NCI-H1436 (cell line): ENCODE measurements at regions not wholly inside any gene's neighbourhood (a gene's known extent, or its start where the extent isn't known, plus 50 kb on each side); places are given as distances from the start of the nearest gene placed in this dataset.
A peak's percentile ranks its signal among the peaks of the same experiment; 100 is the strongest.
"Not testable (repeated sequence)": the region's sequence is repeated elsewhere in the genome, so short reads cannot be mapped to it uniquely, and the experiment has no call there.

ENCODE experiments used
- DNase-seq: peaks from one replicate; lab custom pipeline; 2025; lab: John Stamatoyannopoulos, UW

- no peak for DNase-seq
Measured at GRCh38 chr4:114034189-114034588, 54.7 kb upstream of the ARSJ start.

GRCh38 chr4:114036426-114036825 lies 57.0 kb upstream of the ARSJ start:
- no peak for DNase-seq

- DNase-seq = no peak
Measured at GRCh38 chr4:114036864-114037263, 57.4 kb upstream of the ARSJ start.

- DNase-seq = no peak
Measured at GRCh38 chr4:114037988-114038387, 58.5 kb upstream of the ARSJ start.

- DNase-seq = no peak
Measured at GRCh38 chr4:114038762-114039387, 59.4 kb upstream of the ARSJ start.

- DNase-seq = no peak
Measured at GRCh38 chr4:114040319-114041116, 61.1 kb upstream of the ARSJ start.

- no peak for DNase-seq
Measured at GRCh38 chr4:114041117-114041475, 61.6 kb upstream of the ARSJ start.

GRCh38 chr4:114043116-114043515 lies 63.7 kb upstream of the ARSJ start:
- no peak for DNase-seq

- not testable (repeated sequence) for DNase-seq
Measured at GRCh38 chr4:114044351-114044750, 64.9 kb upstream of the ARSJ start.

- no peak for DNase-seq
Measured at GRCh38 chr4:114046331-114046730, 66.9 kb upstream of the ARSJ start.

GRCh38 chr4:114048154-114048553 lies 68.7 kb upstream of the ARSJ start:
- DNase-seq = not testable (repeated sequence)

GRCh38 chr4:114052227-114052626 lies 72.8 kb upstream of the ARSJ start:
- DNase-seq = peak; percentile 65

- no peak for DNase-seq
Measured at GRCh38 chr4:114056599-114056998, 77.2 kb upstream of the ARSJ start.

GRCh38 chr4:114057746-114058145 lies 78.3 kb upstream of the ARSJ start:
- DNase-seq = no peak

- DNase-seq = no peak
Measured at GRCh38 chr4:114062499-114062898, 83.1 kb upstream of the ARSJ start.

- DNase-seq = no peak
Measured at GRCh38 chr4:114072781-114073180, 93.3 kb upstream of the ARSJ start.

- no peak for DNase-seq
Measured at GRCh38 chr4:114076899-114077570, 97.6 kb upstream of the ARSJ start.

GRCh38 chr4:114077610-114078009 lies 98.2 kb upstream of the ARSJ start:
- DNase-seq = no peak

GRCh38 chr4:114078636-114079035 lies 99.2 kb upstream of the ARSJ start:
- no peak for DNase-seq

GRCh38 chr4:114081783-114082182 lies 102.3 kb upstream of the ARSJ start:
- DNase-seq = no peak

GRCh38 chr4:114082348-114082747 lies 102.9 kb upstream of the ARSJ start:
- no peak for DNase-seq

- no peak for DNase-seq
Measured at GRCh38 chr4:114085611-114086345, 106.3 kb upstream of the ARSJ start.
